ENCODE measurements at regions not wholly inside any gene's neighbourhood (a gene's known extent, or its start where the extent isn't known, plus 50 kb on each side); places are given as distances from the start of the nearest gene placed in this dataset.
A peak's percentile ranks its signal among the peaks of the same experiment; 100 is the strongest.
"Not testable (repeated sequence)": the region's sequence is repeated elsewhere in the genome, so short reads cannot be mapped to it uniquely, and the experiment has no call there.

DNA sequence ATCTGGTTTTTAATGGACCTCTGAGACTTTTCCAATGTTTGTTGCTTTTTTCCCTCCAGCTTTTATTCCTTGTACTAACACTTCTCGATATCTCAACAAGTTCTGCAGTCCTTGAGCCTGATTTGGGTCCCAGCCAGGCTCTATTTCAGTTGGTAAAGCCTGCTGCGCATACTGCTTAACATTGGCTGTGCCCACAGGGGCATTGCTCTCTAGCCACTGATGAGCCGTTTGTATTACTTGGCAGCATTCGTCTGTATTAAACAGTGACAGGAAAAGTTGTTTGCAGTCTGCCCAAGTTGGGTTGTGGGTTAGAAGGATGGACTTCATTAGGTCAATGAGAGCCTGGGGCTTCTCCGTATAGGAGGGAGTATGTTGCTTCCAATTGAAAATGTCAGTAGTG, 59.6 kb upstream of the XAGE1B start:
- intact Hi-C loops (cut with DNase I, micrococcal nuclease), result no loop called here
- TF ChIP-seq, protein P1, sequence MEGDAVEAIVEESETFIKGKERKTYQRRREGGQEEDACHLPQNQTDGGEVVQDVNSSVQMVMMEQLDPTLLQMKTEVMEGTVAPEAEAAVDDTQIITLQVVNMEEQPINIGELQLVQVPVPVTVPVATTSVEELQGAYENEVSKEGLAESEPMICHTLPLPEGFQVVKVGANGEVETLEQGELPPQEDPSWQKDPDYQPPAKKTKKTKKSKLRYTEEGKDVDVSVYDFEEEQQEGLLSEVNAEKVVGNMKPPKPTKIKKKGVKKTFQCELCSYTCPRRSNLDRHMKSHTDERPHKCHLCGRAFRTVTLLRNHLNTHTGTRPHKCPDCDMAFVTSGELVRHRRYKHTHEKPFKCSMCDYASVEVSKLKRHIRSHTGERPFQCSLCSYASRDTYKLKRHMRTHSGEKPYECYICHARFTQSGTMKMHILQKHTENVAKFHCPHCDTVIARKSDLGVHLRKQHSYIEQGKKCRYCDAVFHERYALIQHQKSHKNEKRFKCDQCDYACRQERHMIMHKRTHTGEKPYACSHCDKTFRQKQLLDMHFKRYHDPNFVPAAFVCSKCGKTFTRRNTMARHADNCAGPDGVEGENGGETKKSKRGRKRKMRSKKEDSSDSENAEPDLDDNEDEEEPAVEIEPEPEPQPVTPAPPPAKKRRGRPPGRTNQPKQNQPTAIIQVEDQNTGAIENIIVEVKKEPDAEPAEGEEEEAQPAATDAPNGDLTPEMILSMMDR (IDR thresholded peaks at IDR 0.05), result no peak

DNA sequence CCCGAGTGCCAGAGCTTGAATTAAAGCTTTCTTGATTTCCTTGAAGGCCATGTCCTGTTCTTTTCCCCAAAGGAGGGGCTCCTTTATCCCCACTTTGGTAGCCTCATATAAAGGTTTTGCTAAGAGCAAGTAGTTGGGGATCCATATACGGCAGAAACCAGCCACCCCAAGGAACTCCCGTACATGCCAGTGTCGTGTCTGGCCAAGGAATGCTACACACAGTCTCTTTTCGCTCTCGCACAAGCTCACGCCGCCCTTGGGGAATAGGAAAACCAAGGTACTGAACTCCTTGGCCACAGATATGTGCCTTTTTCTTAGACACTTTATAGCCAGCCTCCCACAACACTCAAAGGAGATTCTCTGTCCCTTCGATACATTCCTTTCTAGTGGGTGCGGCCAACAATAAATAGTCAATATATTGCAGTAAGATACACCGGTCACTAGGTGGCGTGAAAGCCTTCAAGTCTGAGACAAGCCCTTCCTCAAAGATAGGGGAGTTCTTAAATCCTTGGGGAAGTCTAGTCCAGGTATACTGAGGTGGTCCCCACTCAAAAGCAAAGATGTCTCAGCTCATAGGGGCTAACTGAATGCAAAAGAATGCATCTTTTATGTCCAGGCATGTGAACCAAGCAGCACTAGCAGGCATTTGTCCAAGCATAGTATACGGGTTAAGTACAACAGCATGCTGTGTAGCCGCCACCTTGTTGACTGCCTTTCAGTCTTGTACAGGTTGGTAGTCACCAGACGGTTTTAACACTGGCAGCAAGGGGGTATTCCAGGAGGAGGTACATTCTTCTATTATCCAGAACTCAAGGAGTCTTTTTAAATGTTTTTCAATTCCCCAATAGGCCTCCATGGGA, 57.8 kb upstream of the XAGE1B start:
- TF ChIP-seq, protein P1 (IDR thresholded peaks at IDR 0.05), result peak; percentile 55
- no peak overlapping the region for H3K27ac ChIP-seq (ENCODE audit: low read depth in 1 of 2, low read length in 2 of 2)
- H3K27ac Mint-ChIP-seq, result no peak overlapping the region
- ATAC-seq (ENCODE audit: poor library complexity), result no peak
- no peak overlapping the region for H3K4me3 ChIP-seq (ENCODE audit: low read length)
- H3K36me3 Mint-ChIP-seq (ENCODE audit: low read depth), result no peaks in the 10 kb centered on the region
- intact Hi-C loops (cut with DNase I, micrococcal nuclease), result loop anchor here in 1 of 2 experiments (5.0 kb wide), 1 partner anchor 423 kb away; no protein-coding TSS in a partner anchor
- no peaks in the 10 kb centered on the region for H3K36me3 ChIP-seq (ENCODE audit: insufficient read depth, low read length)
- H3K4me1 Mint-ChIP-seq (ENCODE audit: low read depth), result peaks cover 4% of the 10 kb centered on the region
- H3K9me3 Mint-ChIP-seq, result no peaks in the 10 kb centered on the region
- no peak overlapping the region for H3K4me3 Mint-ChIP-seq
- ChIA-PET POLR2A (no interaction called here), CTCF (no interaction called here)
- peaks cover 2% of the 10 kb centered on the region for H3K4me1 ChIP-seq (ENCODE audit: insufficient read depth, low read length)
- no peaks in the 10 kb centered on the region for H3K9me3 ChIP-seq (ENCODE audit: control insufficient read depth in 1 of 2, insufficient read depth in 1 of 2, low read length in 2 of 2)
- peaks cover 4% of the 10 kb centered on the region for H3K27me3 Mint-ChIP-seq
- H3K27me3 ChIP-seq (ENCODE audit: control insufficient read depth in 1 of 2, insufficient read depth in 2 of 2, low read length in 2 of 2), result peaks cover 0 to 3% of the 10 kb centered on the region in 2 experiments
- peak in 8 of 14 experiments; percentile 2 to 59 (median 26) for DNase-seq

More for the DNA sequence above, 59.6 kb upstream of the XAGE1B start:
- Mint-ChIP-seq H3K27ac (no peak overlapping the region), H3K36me3 (ENCODE audit: low read depth) (no peaks in the 10 kb centered on the region), H3K9me3 (no peaks in the 10 kb centered on the region), H3K4me1 (ENCODE audit: low read depth) (peaks cover 4% of the 10 kb centered on the region), H3K4me3 (no peak overlapping the region), H3K27me3 (peaks cover 4% of the 10 kb centered on the region)
- Histone ChIP-seq H3K27me3 (ENCODE audit: control insufficient read depth in 1 of 2, insufficient read depth in 2 of 2, low read length in 2 of 2) (peaks cover 0 to 3% of the 10 kb centered on the region in 2 experiments), H3K4me1 (ENCODE audit: insufficient read depth, low read length) (peaks cover 2% of the 10 kb centered on the region), H3K27ac (ENCODE audit: low read depth in 1 of 2, low read length in 2 of 2) (no peak overlapping the region), H3K4me3 (ENCODE audit: low read length) (no peak overlapping the region), H3K9me3 (ENCODE audit: control insufficient read depth in 1 of 2, insufficient read depth in 1 of 2, low read length in 2 of 2) (no peaks in the 10 kb centered on the region), H3K36me3 (ENCODE audit: insufficient read depth, low read length) (no peaks in the 10 kb centered on the region)
- ChIA-PET POLR2A (no interaction called here), CTCF (no interaction called here)
- DNase-seq (no peak), ATAC-seq (ENCODE audit: poor library complexity) (no peak)

DNA sequence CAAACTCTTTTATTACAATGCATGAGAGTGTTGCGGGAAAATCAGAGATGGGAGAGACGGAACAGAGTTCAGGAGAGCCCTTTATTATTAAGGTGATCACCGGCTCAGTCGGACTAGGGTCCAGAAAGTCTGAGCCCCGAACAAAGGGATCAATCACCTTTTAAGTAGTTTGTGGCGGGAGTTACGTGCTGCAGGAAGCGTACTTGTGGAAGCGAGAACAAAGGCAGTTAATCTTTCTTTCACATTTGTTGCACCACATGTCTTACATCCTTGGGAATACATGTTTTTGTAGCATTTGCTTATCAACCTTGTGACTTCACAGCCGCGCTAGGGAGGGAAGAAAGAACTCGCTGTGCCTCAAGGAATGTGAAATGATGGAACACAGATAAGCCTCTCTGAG, 51.3 kb upstream of the XAGE1B start:
- CTCF ChIA-PET; H3K27me3 Mint-ChIP-seq; H3K9me3 ChIP-seq (ENCODE audit: control insufficient read depth in 1 of 2, insufficient read depth in 1 of 2, low read length in 2 of 2); H3K36me3 ChIP-seq (ENCODE audit: insufficient read depth, low read length); POLR2A ChIA-PET; H3K4me1 ChIP-seq (ENCODE audit: insufficient read depth, low read length); H3K4me1 Mint-ChIP-seq (ENCODE audit: low read depth); H3K4me3 Mint-ChIP-seq; DNase-seq; ATAC-seq (ENCODE audit: poor library complexity); H3K27ac Mint-ChIP-seq; H3K9me3 Mint-ChIP-seq; H3K27ac ChIP-seq (ENCODE audit: low read depth in 1 of 2, low read length in 2 of 2); H3K4me3 ChIP-seq (ENCODE audit: low read length); intact Hi-C loops (cut with DNase I, micrococcal nuclease); H3K36me3 Mint-ChIP-seq (ENCODE audit: low read depth); H3K27me3 ChIP-seq (ENCODE audit: control insufficient read depth in 1 of 2, insufficient read depth in 2 of 2, low read length in 2 of 2): not testable (repeated sequence)

All from CD4-positive, alpha-beta T cell (primary cell).